GM18519 (cell line): ENCODE measurements at regions not wholly inside any gene's neighbourhood (a gene's known extent, or its start where the extent isn't known, plus 50 kb on each side); places are given as distances from the start of the nearest gene placed in this dataset.
A peak's percentile ranks its signal among the peaks of the same experiment; 100 is the strongest.

Experiments
- ATAC-seq: cut with Tn5 transposase; IDR thresholded peaks from one replicate; pipeline ENCODE4 v1.9.1; 2021; ENCODE audit warnings: mild to moderate bottlenecking, moderate library complexity; ENCODE audit not compliant: unreplicated experiment, low FRiP score

- no peak for ATAC-seq
Measured at GRCh38 chr7:85614684-85615083, 427.8 kb upstream of the SEMA3D start.

GRCh38 chr7:85612514-85612913 is 425.7 kb upstream of the SEMA3D start:
- ATAC-seq: no peak

DNA sequence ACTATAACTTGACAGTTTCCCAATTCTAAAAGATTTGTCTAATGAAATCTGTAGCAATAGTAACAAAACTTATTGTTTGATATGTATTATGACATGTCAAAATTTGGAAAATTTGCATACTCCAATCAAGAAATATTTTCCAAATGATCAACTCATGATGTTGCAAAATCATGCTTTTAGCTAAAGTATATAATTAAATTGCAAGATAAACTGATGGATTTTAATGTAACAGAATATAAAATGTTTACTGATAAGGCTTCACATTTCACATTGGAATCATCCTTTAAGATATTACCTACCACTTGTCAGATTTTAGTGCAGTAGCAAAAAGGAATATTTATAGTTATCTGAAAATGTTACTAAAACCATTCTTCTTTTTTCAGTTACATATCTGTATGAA is 421.9 kb upstream of the SEMA3D start:
- ATAC-seq: no peak

DNA sequence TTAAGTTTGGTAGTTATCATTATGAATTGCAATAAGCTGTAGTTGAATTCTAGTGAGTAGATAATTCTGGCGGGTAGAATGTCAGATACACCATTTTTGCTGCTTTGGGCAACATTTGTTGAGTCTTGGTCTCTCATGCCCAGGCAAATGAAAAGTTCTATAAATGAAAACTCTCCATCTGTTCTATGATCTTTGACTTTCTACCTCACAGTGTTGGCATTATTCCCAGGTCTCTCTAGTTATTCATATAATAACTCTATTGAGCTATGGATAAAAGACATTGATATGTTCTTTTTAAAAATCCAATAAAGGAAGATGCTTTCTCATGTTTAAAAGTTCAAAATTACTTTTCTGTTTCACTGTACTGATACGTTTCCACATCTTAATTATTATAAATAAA is 415.3 kb upstream of the SEMA3D start:
- ATAC-seq: no peak

GRCh38 chr7:85600395-85600794 is 413.5 kb upstream of the SEMA3D start:
- ATAC-seq: no peak

DNA sequence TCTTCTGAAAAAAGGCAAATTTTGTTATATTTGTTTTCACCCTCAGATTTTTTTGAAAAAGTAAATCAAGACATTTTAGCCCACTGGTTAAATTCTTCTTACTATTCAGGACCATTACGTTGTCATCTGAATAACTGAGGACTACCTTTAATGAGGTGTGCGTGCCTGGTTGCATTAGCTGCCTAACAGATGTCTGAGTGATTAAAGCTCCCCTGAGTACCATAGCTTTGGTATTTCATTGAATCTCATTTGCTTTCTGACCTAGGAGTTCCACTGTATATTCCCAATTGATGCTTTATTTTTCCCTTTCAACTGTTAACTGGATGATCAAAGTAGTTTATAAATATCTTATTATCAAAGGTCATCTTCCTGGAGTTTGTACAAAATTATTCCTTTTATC is 410.0 kb upstream of the SEMA3D start:
- ATAC-seq: no peak

- no peak for ATAC-seq
Measured at GRCh38 chr7:85595750-85596178, 408.9 kb upstream of the SEMA3D start.

DNA sequence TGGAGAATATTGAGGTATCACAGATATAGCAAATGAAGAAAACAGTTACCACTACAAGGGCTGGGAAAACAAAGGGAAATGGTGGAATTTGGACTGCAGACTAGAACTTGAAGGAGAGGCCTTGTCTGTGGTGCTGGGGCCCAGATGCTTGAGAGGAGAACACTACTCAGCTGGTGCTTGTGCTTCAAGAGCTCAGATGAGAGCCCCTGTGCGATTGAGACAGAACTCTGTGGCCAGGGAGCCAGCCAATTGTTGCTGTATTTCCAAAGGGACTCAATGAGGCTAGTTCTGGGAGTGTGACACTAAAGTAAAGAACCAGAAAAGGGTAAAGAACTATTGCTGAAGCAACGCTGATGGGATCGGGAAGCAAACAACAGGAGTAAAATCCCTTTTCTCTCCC is 406.5 kb upstream of the SEMA3D start:
- no peak for ATAC-seq

DNA sequence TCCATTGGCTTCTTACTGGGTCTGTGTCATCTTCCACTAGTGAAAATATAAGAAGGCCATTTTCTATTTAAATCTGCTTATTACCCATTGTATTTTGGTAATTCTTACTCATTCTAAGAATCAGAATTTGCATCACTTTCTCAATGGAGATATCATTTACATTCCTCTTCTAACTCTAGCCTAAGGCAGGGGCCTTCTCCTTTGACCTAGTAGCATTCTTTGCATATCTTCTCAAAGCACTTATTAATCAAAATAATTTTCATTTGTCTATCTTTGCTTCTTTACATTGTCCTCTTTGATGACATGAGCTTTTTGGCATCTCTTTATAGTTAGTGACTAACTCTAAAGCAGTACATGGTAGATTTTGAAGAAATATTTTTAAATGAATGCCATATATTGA is 400.9 kb upstream of the SEMA3D start:
- ATAC-seq: no peak

GRCh38 chr7:85586091-85586490 is 399.2 kb upstream of the SEMA3D start:
- no peak for ATAC-seq

GRCh38 chr7:85583131-85583953 is 396.5 kb upstream of the SEMA3D start:
- no peak for ATAC-seq

- ATAC-seq: no peak
Measured at GRCh38 chr7:85573844-85574243, 387.0 kb upstream of the SEMA3D start.

- no peak for ATAC-seq
Measured at GRCh38 chr7:85573346-85573745, 386.5 kb upstream of the SEMA3D start.

DNA sequence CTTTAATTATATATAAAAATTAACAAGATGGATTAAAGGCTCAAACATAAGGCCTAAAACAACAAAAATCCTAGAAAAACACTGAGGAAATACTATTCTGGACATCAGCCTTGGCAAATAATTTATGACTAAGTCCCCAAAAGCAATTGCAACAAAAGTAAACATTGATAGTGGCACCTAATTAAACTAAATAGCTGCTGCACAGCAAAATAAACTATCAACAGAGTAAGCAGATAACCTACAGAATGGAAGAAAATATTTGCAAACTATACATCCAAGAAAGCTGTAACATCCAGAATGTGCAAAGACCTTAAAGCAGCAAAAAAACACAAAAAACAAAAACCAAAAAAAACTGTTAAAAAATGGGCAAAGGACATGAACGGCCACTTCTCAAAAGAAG is 384.0 kb upstream of the SEMA3D start:
- no peak for ATAC-seq

GRCh38 chr7:85567983-85568382 is 381.1 kb upstream of the SEMA3D start:
- ATAC-seq: peak; percentile 81

DNA sequence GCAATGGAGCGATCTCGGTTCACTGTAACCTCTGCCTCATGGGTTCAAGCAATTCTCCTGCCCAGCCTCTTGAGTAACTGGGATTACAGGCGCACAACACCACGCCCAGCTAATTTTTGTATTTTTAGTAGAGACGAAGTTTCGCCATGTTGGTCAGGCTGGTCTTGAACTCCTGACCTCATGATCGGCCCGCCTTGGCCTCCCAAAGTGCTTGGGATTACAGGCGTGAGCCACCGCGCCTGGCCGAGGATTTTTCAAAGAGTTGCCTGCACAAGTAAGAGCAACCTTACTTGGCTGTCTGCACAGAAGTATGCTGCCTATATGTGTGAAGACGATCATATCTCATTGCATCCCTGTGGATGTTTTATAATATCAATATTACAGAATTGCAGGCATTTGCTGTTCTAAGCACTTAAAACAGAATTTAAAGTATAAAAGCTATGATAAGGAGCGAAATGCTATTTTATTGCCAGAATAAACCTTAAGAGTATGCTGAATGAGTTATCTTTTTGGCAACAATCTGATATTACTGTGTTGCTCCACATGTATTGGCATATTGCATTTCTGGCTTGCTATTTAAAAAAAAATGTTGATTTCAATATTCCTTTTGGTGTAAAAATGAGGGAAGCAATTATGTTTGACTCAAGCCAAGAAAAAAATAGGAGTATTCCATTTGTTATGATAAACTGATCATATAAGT is 379.4 kb upstream of the SEMA3D start:
- ATAC-seq: no peak

DNA sequence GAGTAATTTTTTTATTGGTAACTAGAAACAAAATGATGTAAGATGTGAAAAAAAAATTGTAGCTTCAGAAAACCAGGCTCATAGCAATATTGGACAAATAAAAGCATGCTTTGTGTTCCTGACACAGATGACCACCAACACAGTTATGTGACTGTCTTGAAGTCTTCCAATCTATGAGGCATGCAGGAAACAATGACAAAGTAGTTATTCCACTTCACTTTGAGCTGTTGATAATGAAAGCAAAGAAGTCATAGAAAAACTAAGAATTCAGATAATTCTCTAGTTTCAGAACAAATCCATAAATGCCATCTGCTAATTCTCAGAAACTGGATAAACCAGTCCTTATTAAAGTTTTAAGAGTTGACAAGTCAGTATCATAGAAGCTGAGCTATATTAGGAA is 378.4 kb upstream of the SEMA3D start:
- ATAC-seq: no peak

GRCh38 chr7:85564861-85565260 is 378.0 kb upstream of the SEMA3D start:
- no peak for ATAC-seq

DNA sequence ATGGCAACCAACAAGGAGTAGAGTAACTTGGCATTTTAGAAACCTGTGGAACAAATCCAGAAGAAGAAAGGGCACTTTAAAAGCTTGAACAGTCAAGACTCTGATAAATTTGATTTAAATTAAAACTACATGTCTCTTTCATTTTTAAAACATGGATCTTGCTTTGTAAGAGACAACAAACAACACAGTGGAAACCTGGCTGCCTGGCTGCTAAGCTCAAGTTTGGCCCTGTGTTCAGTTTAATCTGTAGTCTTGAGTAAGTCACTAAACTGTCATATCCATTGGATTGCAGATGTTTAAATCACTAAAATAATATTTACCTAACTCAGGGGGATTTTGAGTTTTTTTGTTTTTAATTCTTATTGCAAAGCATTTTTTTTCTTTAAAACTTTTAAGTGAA is 374.9 kb upstream of the SEMA3D start:
- ATAC-seq: no peak

DNA sequence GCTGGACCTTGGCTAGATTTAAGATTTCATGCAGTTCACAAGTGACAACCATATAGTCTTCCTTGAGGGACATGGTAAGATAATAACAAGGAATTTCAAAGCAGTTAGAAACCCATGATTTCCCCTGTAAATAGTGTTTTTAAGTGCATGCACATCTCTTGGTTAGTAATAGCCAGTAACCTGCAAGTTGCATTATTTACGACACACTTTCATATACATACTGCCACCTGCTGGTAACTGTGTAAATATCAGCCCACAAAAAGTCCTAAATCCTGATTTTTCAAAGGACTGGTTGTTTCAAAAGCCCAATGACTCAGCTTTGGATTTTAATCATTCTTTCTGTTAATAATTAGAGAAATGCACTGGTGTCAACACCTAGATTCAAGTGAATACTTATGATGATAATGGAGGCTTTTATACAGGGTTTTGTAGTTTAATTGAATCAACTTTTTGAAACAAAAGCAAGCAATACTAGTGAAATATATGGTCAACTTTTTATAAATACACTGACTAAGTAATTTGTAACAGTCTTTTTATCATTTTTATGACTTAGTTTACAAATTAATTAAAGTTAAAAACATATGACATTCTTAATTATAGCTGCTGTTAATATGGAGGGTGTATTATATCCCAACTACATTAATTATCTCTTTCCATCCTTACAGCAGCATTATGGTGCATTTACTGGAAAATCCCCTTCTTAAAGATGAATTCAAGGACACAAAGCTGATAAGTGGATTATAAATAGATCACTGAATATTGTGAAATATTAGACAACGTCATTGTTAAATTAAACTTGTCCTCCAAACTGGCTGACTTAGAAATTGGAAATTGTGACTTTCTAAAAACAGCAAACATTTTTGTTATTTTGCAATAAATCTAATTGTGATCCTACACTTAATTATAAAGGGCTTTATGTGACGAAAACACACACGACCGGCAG is 367.7 kb upstream of the SEMA3D start:
- peak; percentile 72 for ATAC-seq
